ENCODE measurements at regions not wholly inside any gene's neighbourhood (a gene's known extent, or its start where the extent isn't known, plus 50 kb on each side); places are given as distances from the start of the nearest gene placed in this dataset.

DNA sequence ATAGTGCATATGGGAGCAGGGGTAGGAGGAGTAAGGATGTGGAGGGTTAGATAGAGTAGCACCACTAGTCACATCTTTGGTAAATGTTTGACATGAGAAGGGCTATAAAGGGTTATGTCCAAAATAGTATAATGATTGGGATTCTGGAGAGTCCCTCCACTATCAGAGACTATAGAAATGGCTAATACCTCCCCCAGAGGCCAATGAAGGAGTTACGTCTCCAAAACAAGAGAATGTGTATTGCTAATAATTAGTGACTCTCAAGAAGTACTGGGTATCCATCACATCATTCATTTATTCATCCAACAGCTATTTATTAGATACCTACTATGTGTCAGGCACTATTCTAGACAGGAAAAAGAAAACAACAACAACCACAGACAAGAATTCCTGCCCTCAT is 203.7 kb upstream of the UMPS start:
- H3K36me3 ChIP-seq (replicated peaks in 1 of 2; ENCODE audit: control insufficient read depth in 1 of 2, insufficient read depth in 2 of 2, low read length in 2 of 2), result no peaks in the 10 kb centered on the region
- H3K4me1 ChIP-seq (ENCODE audit: insufficient read depth, low read length), result peaks cover 3% of the 10 kb centered on the region
- no peak for TF ChIP-seq SATB2 (CRISPR knock-in tag; IDR thresholded peaks at IDR 0.05)
- TF ChIP-seq, protein P1, sequence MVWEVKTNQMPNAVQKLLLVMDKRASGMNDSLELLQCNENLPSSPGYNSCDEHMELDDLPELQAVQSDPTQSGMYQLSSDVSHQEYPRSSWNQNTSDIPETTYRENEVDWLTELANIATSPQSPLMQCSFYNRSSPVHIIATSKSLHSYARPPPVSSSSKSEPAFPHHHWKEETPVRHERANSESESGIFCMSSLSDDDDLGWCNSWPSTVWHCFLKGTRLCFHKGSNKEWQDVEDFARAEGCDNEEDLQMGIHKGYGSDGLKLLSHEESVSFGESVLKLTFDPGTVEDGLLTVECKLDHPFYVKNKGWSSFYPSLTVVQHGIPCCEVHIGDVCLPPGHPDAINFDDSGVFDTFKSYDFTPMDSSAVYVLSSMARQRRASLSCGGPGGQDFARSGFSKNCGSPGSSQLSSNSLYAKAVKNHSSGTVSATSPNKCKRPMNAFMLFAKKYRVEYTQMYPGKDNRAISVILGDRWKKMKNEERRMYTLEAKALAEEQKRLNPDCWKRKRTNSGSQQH (CRISPR knock-in tag; IDR thresholded peaks at IDR 0.05; ENCODE audit: low read depth), result no peak
- no peak for TF ChIP-seq ZNF782 (CRISPR knock-in tag; IDR thresholded peaks at IDR 0.05; ENCODE audit: borderline replicate concordance)
- TF ChIP-seq ZNF790 (CRISPR knock-in tag; IDR thresholded peaks at IDR 0.05; ENCODE audit: borderline replicate concordance), result no peak
- no peak for TF ChIP-seq TRIM24 (CRISPR knock-in tag; IDR thresholded peaks at IDR 0.05)
- no peak for TF ChIP-seq SMAD1 (CRISPR knock-in tag; IDR thresholded peaks at IDR 0.05; ENCODE audit: borderline replicate concordance, low read depth)
- TF ChIP-seq FOXJ3 (CRISPR knock-in tag; IDR thresholded peaks at IDR 0.05; ENCODE audit: borderline replicate concordance), result no peak
- TF ChIP-seq HOXD1 (CRISPR knock-in tag; IDR thresholded peaks at IDR 0.05), result no peak
- TF ChIP-seq MYC (CRISPR knock-in tag; IDR thresholded peaks at IDR 0.05; ENCODE audit: borderline replicate concordance), result no peak
- no peak for TF ChIP-seq ZNF331 (CRISPR knock-in tag; IDR thresholded peaks at IDR 0.05)
- TF ChIP-seq CBX5 (CRISPR knock-in tag; IDR thresholded peaks at IDR 0.05; ENCODE audit: borderline replicate concordance), result no peak
- TF ChIP-seq JUN (CRISPR knock-in tag; IDR thresholded peaks at IDR 0.05), result no peak
- no peak for TF ChIP-seq JDP2 (CRISPR knock-in tag; IDR thresholded peaks at IDR 0.05; ENCODE audit: borderline replicate concordance)
- POLR2A ChIA-PET, result no interaction called here
- no peaks in the 10 kb centered on the region for H4K20me1 ChIP-seq (ENCODE audit: insufficient read depth, low read length)
- DNase-seq (ENCODE audit: low spot score), result peak; percentile 3
- CTCF ChIA-PET (ENCODE audit: low intra/inter-chr PET ratio, low total read pairs), result interaction anchor here (1.4 kb wide), 1 partner anchor 34 kb away, joined by 4 read pairs; no protein-coding TSS in a partner anchor
- ATAC-seq, result 0 out of 3 replicates have a peak, but pooled peaks have one; percentile 28
- H3K79me2 ChIP-seq (ENCODE audit: insufficient read depth, low read length), result no peaks in the 10 kb centered on the region
- FAIRE-seq, result no peak
- H3K9me3 ChIP-seq (ENCODE audit: low read length), result no peaks in the 10 kb centered on the region
- BruUV-seq (replicated peaks), result no TSS peak
- in situ Hi-C loops (cut with HindIII; ENCODE audit: extremely low pct_ligation_motif_present, low pct_unique_long_range_greater_than_20kb), result no loop called here
- H3K27me3 ChIP-seq (ENCODE audit: control insufficient read depth in 1 of 2, insufficient read depth in 2 of 2, low read length in 2 of 2), result peaks cover 2 to 17% of the 10 kb centered on the region in 2 experiments; a peak in 4 of 5 replicates
- no peak overlapping the region for H3K27ac ChIP-seq (ENCODE audit: extremely low read length, insufficient read depth, low read length)
- intact Hi-C loops (cut with micrococcal nuclease; ENCODE audit: unreplicated experiment), result no loop called here
- no peak overlapping the region for H3K4me3 ChIP-seq (replicated peaks in 1 of 3; ENCODE audit: insufficient read depth in 1 of 3, low read depth in 2 of 3, low read length in 3 of 3)
- WGBS (ENCODE audit: low lambda C conversion rate), result 23% methylated on average over 1 of the region's 1 CpG
- H3K4me2 ChIP-seq (ENCODE audit: low read depth, low read length), result no peak overlapping the region
- H3K9ac ChIP-seq (ENCODE audit: insufficient read depth, low read depth, low read length), result no peak overlapping the region
- no peak overlapping the region for H2AFZ ChIP-seq (ENCODE audit: low read length)

Data from HepG2 (cell line).